ENCODE measurements at regions not wholly inside any gene's neighbourhood (a gene's known extent, or its start where the extent isn't known, plus 50 kb on each side); places are given as distances from the start of the nearest gene placed in this dataset.

- Mint-ChIP-seq H3K9me3 (peaks cover 0 to 2% of the 10 kb centered on the region in 2 donors), H3K36me3 (no peaks in the 10 kb centered on the region), H3K27ac (no peak overlapping the region), H3K4me3 (no peak overlapping the region), H3K4me1 (no peaks in the 10 kb centered on the region), H3K27me3 (ENCODE audit: low read depth in 2 of 2) (no peaks in the 10 kb centered on the region)
- intact Hi-C loops (cut with micrococcal nuclease) = no loop called here
- Histone ChIP-seq H3K4me1 (ENCODE audit: control insufficient read depth, insufficient read depth, low read length) (no peaks in the 10 kb centered on the region), H3K27me3 (ENCODE audit: control insufficient read depth, insufficient read depth, low read length) (no peaks in the 10 kb centered on the region), H3K36me3 (ENCODE audit: control insufficient read depth, insufficient read depth, low read length) (no peaks in the 10 kb centered on the region), H3K27ac (ENCODE audit: low read length) (no peak overlapping the region), H3K9me3 (ENCODE audit: control insufficient read depth, insufficient read depth, low read length) (no peaks in the 10 kb centered on the region), H3K4me3 (ENCODE audit: low read length) (no peak overlapping the region)
- no CpG with 5 or more reads among the region's 3 CpGs for WGBS (ENCODE audit: insufficient coverage)
- no peak for TF ChIP-seq CTCF (IDR thresholded peaks at IDR 0.05)
- DNase-seq = no peak
- ATAC-seq = no peak
Measured at GRCh38 chr5:164058621-164059020, 553.2 kb downstream of the MAT2B start.

GRCh38 chr5:164059471-164059870 lies 554.1 kb downstream of the MAT2B start:
- H3K4me3 ChIP-seq (ENCODE audit: low read length) = no peak overlapping the region
- Mint-ChIP-seq H3K9me3 (peaks cover 0 to 2% of the 10 kb centered on the region in 2 donors), H3K36me3 (no peaks in the 10 kb centered on the region), H3K27me3 (ENCODE audit: low read depth in 2 of 2) (no peaks in the 10 kb centered on the region), H3K4me3 (no peak overlapping the region), H3K27ac (no peak overlapping the region), H3K4me1 (no peaks in the 10 kb centered on the region)
- H3K36me3 ChIP-seq (ENCODE audit: control insufficient read depth, insufficient read depth, low read length) = no peaks in the 10 kb centered on the region
- no CpG with 5 or more reads among the region's 2 CpGs for WGBS (ENCODE audit: insufficient coverage)
- no peak overlapping the region for H3K27ac ChIP-seq (ENCODE audit: low read length)
- intact Hi-C loops (cut with micrococcal nuclease) = no loop called here
- DNase-seq (no peak), ATAC-seq (no peak)
- no peaks in the 10 kb centered on the region for H3K9me3 ChIP-seq (ENCODE audit: control insufficient read depth, insufficient read depth, low read length)
- H3K4me1 ChIP-seq (ENCODE audit: control insufficient read depth, insufficient read depth, low read length) = no peaks in the 10 kb centered on the region
- no peak for TF ChIP-seq CTCF (IDR thresholded peaks at IDR 0.05)
- H3K27me3 ChIP-seq (ENCODE audit: control insufficient read depth, insufficient read depth, low read length) = no peaks in the 10 kb centered on the region

GRCh38 chr5:164060786-164061355 lies 555.5 kb downstream of the MAT2B start:
- ATAC-seq (no peak), DNase-seq (no peak)
- Histone ChIP-seq H3K9me3 (ENCODE audit: control insufficient read depth, insufficient read depth, low read length) (no peaks in the 10 kb centered on the region), H3K4me3 (ENCODE audit: low read length) (no peak overlapping the region), H3K27ac (ENCODE audit: low read length) (no peak overlapping the region), H3K36me3 (ENCODE audit: control insufficient read depth, insufficient read depth, low read length) (no peaks in the 10 kb centered on the region), H3K27me3 (ENCODE audit: control insufficient read depth, insufficient read depth, low read length) (no peaks in the 10 kb centered on the region), H3K4me1 (ENCODE audit: control insufficient read depth, insufficient read depth, low read length) (no peaks in the 10 kb centered on the region)
- intact Hi-C loops (cut with micrococcal nuclease) = no loop called here
- Mint-ChIP-seq H3K9me3 (peaks cover 0 to 2% of the 10 kb centered on the region in 2 donors), H3K27ac (no peak overlapping the region), H3K4me1 (no peaks in the 10 kb centered on the region), H3K4me3 (no peak overlapping the region), H3K36me3 (no peaks in the 10 kb centered on the region), H3K27me3 (ENCODE audit: low read depth in 2 of 2) (no peaks in the 10 kb centered on the region)
- no peak for TF ChIP-seq CTCF (IDR thresholded peaks at IDR 0.05)
- WGBS (ENCODE audit: insufficient coverage) = 80% methylated on average over 3 of the region's 3 CpGs

- 78% methylated on average over 3 of the region's 3 CpGs for WGBS (ENCODE audit: insufficient coverage)
- H3K36me3 Mint-ChIP-seq = no peaks in the 10 kb centered on the region
- H3K27me3 Mint-ChIP-seq (ENCODE audit: low read depth in 2 of 2) = no peaks in the 10 kb centered on the region
- Histone ChIP-seq H3K27ac (ENCODE audit: low read length) (no peak overlapping the region), H3K4me3 (ENCODE audit: low read length) (no peak overlapping the region), H3K27me3 (ENCODE audit: control insufficient read depth, insufficient read depth, low read length) (no peaks in the 10 kb centered on the region), H3K4me1 (ENCODE audit: control insufficient read depth, insufficient read depth, low read length) (no peaks in the 10 kb centered on the region), H3K36me3 (ENCODE audit: control insufficient read depth, insufficient read depth, low read length) (no peaks in the 10 kb centered on the region), H3K9me3 (ENCODE audit: control insufficient read depth, insufficient read depth, low read length) (no peaks in the 10 kb centered on the region)
- no peak for TF ChIP-seq CTCF (IDR thresholded peaks at IDR 0.05)
- H3K27ac Mint-ChIP-seq = no peak overlapping the region
- H3K4me3 Mint-ChIP-seq = no peak overlapping the region
- intact Hi-C loops (cut with micrococcal nuclease) = no loop called here
- H3K9me3 Mint-ChIP-seq = peaks cover 0 to 2% of the 10 kb centered on the region in 2 donors
- no peak for DNase-seq
- no peaks in the 10 kb centered on the region for H3K4me1 Mint-ChIP-seq
- ATAC-seq = no peak
Measured at GRCh38 chr5:164062304-164062703, 556.9 kb downstream of the MAT2B start.

Measured in natural killer cell (primary cell).